GM19468 (cell line): ENCODE measurements at regions not wholly inside any gene's neighbourhood (a gene's known extent, or its start where the extent isn't known, plus 50 kb on each side); places are given as distances from the start of the nearest gene placed in this dataset.

Experiments used
- ATAC-seq: cut with Tn5 transposase; IDR thresholded peaks from one replicate; pipeline ENCODE4 v1.9.1; 2021; ENCODE audit warnings: mild to moderate bottlenecking, moderate library complexity, moderate number of reproducible peaks; ENCODE audit not compliant: unreplicated experiment; ENCODE audit errors: extremely low read depth

DNA sequence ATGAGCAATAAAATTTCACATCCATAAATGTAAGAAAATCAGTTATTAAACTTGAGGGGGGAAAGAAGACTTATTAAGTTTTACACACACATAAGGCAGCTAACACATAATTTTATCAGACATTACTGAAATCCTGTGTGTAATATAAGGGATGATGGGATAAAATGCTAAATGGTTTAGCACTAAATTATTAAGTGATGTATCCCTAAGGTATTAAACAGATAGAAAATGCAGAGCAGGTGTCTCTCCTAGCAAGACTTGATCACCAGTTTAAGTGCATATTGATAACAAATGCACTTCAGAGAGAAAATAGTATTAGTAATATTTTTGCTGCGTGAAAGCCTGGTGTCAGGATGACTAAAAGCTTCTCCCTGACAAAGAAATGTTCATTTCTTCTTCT is 172.8 kb upstream of the ZFP64 start:
- ATAC-seq = no peak

DNA sequence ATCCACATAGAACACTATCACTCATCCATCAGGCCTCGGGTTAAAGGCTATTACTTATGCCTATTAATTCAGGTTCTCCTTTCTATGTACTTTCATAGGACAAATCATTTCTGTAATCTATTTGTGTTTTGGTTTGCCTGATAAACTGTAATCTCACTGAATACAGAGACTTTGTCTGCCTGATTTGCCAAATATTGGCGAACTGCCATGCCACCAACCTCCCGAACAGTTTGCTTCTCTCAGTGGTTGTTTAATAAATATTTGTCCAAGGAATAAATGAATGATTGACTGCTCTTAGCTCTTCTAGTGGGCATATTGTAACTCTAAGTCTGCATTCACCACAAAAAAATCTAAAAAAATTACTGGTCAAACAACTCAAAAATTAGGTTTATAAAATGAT is 170.1 kb upstream of the ZFP64 start:
- no peak for ATAC-seq

- ATAC-seq = no peak
Observed at GRCh38 chr20:52349806-52350205, 158.2 kb upstream of the ZFP64 start.

DNA sequence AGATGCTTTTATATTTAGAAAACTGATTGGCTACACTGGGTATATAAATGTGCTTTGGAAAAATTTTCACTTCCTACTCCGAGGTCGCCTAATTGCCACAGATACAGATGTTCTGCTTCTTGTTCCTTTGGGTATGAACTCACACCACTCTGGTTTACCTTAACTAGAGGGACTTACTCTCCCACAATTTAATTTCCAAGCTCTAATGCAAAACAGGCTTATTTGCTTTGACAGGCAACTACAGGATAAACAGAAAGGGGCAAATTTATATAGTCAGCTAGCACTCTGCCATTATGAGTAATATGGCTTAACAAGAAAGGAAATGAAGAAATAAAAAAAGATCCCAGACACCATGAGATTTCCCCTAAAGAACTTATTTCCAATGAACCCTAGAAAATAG is 156.9 kb upstream of the ZFP64 start:
- ATAC-seq = no peak

- ATAC-seq = no peak
Observed at GRCh38 chr20:52346797-52347196, 155.2 kb upstream of the ZFP64 start.

DNA sequence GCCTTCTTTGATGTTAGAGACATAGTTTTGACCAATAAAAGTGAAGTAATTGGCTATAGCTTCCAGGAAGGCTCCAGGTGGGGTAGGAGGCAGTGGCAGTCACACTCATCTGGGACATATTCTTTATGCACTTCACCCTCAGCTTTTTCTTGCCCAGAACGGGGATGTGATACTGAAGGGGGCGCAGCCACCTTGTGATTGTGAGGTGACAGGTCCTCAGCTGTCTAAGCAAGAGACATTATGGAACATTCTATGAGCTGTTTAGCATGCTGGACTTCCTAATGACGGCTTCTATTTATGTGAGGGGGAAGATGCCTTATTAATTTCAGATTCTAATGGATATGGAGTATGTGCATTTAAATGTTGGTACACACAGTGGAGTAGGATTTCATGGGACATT is 151.3 kb upstream of the ZFP64 start:
- no peak for ATAC-seq

- no peak for ATAC-seq
Observed at GRCh38 chr20:52340036-52340634, 148.6 kb upstream of the ZFP64 start.

DNA sequence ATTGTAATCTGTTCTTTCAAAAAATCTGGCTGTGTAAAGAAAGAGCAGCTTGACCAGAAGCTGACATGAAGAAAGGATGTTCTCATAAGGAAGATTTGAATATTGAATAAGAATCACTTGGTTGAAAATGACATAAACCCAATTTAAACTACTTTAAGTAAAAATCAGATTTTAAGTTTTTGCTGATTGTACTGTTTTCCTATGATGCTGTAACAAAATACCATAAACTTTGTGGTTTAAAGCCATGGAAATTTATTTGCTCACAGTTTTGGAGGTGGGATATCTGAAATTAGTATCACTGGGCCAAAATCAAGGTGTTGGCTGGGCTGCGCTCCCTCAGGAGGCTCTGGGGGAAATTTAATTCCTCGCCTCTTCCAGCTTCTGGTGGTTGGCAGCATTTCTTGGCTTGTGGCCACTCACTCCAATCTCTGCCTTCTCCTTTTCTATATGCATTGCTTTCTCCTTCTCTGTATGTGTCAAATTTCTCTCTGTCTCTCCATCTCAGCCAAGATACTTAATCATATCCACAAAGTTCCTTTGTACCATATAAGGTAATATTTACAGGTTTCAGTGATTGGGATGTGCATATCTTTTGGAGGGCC is 141.2 kb upstream of the ZFP64 start:
- ATAC-seq = no peak

GRCh38 chr20:52332230-52332629 is 140.7 kb upstream of the ZFP64 start:
- no peak for ATAC-seq

DNA sequence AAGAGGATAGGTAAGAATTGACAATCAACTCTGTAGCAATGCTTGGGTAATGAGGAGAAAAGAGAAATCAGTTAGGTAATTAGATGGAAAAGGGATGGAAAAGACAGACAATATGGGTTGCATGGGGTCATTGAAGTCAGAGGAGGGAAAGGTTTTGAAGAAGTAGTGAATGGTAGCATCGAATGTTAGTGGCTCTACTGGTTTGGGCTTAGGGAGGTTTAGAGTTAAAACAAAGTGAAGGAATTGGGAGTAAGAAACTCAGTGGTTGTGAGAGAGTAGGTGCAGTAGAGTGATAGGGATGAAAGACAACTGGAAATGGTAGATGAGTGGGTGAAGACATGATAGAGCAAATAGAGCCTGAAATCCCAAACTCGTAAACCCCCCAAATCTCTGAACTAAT is 140.1 kb upstream of the ZFP64 start:
- no peak for ATAC-seq

DNA sequence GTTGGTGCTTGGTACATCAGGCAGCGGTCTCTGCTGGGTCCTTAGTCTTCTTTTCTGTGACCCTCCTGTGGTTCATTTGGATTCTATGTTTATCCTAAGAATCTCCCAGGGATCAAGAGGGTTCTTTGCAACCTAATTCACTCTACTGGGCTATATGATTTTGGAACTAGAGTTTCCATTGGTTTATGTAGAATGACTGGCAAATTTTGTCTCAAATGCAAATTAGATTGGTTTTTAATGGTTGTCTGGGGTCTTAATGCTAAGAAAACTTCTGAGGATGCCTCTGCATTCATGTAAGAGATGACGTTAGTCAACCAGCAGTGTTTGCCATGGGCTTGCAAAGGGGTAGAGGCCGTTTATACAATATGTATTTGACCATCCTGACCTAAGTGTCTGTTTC is 129.8 kb upstream of the ZFP64 start:
- ATAC-seq = no peak

- ATAC-seq = no peak
Observed at GRCh38 chr20:52318651-52319050, 127.1 kb upstream of the ZFP64 start.

GRCh38 chr20:52313341-52313963 is 121.9 kb upstream of the ZFP64 start:
- no peak for ATAC-seq

GRCh38 chr20:52312132-52312729 is 120.7 kb upstream of the ZFP64 start:
- no peak for ATAC-seq

DNA sequence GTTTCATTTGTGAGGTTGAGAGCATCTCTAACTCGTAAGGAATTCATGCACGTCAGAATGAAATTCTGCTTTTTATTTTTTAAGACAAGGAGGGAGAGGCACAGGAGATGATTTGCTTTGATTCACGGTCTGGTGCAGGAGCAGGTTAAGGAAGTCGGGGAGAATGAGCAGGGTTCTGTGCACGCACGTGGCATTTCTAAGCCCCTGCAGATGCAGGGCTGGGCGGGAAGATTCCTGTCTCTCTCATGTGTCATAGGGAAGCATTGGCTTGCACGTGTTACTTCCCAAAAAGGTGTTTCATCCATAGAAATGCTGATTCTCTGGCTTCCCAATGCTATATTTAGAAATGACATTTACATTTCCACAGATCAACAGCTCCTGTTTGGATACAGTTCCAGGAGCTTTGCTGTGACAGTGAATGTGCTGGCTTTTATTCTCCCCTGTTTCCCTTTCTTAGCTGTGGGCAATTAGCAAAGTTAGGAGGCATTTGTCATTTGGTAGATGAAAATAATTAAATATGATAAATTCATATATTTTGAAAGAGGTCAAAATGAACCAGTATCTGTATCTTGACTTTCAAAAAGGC is 119.7 kb upstream of the ZFP64 start:
- no peak for ATAC-seq

GRCh38 chr20:52309181-52309580 is 117.6 kb upstream of the ZFP64 start:
- ATAC-seq = no peak

DNA sequence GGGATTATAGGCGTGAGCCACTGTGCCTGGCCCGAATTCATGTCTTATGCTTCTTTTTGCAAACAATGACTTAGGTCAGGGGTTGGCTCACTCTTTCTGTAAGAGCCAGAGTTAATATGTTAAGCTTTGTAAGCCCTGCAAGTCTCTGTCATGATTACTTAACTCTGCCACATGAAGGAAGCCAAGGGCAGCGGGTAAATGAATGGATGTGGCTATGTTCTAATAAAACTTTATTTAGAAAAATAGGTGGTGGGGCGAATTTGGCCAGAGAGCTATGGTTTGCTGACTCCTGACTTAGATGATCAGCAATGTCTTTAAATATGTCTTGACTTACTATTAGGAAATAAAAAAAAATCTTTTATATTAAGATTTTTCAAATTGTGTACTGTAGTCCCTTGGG is 114.9 kb upstream of the ZFP64 start:
- no peak for ATAC-seq

DNA sequence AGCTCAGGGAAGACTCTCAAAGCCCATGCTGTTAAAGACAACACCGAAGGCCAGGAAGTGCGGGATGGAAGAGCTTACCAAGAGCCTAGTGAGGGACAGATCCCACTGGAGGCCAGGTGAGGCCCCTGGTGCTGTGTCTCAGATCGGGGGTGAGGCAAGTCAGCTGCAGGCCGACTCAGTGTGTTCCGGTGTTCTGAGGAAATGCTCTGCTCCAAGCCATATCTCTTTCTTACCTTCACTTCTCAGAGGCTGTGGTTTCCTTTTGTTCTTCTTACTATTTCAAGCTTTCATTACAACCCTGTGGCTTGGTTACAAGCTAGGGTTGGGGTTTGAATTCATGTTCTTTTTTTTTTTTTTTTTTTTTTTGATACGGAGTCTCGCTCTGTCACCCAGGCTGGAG is 114.3 kb upstream of the ZFP64 start:
- no peak for ATAC-seq

GRCh38 chr20:52305024-52305645 is 113.6 kb upstream of the ZFP64 start:
- ATAC-seq = no peak

- no peak for ATAC-seq
Observed at GRCh38 chr20:52303281-52303950, 111.8 kb upstream of the ZFP64 start.
